ENCODE measurements at regions not wholly inside any gene's neighbourhood (a gene's known extent, or its start where the extent isn't known, plus 50 kb on each side); places are given as distances from the start of the nearest gene placed in this dataset.
"Not testable (repeated sequence)": the region's sequence is repeated elsewhere in the genome, so short reads cannot be mapped to it uniquely, and the experiment has no call there.

GRCh38 chr3:81829937-81830336, 68.5 kb upstream of the GBE1 start:
- no peak for ATAC-seq
- DNase-seq (ENCODE audit: low spot score), result no peak

GRCh38 chr3:81829272-81829671, 67.8 kb upstream of the GBE1 start:
- not testable (repeated sequence) for DNase-seq (ENCODE audit: low spot score); ATAC-seq

GRCh38 chr3:81823882-81824395, 62.5 kb upstream of the GBE1 start:
- DNase-seq (ENCODE audit: low spot score), result no peak
- peak; percentile 61 for ATAC-seq

- DNase-seq (ENCODE audit: low spot score) (peak; percentile 68), ATAC-seq (peak; percentile 96)
Measured at GRCh38 chr3:81823086-81823485, 61.6 kb upstream of the GBE1 start.

- DNase-seq (ENCODE audit: low spot score) (peak; percentile 69), ATAC-seq (peak; percentile 98)
Measured at GRCh38 chr3:81816473-81817250, 55.2 kb upstream of the GBE1 start.

- not testable (repeated sequence) for ATAC-seq; DNase-seq (ENCODE audit: low spot score)
Measured at GRCh38 chr3:81812098-81812497, 50.7 kb upstream of the GBE1 start.

Measured in left lobe of liver (tissue), 2 donors.